ENCODE measurements at regions not wholly inside any gene's neighbourhood (a gene's known extent, or its start where the extent isn't known, plus 50 kb on each side); places are given as distances from the start of the nearest gene placed in this dataset.
"Not testable (repeated sequence)": the region's sequence is repeated elsewhere in the genome, so short reads cannot be mapped to it uniquely, and the experiment has no call there.

DNA sequence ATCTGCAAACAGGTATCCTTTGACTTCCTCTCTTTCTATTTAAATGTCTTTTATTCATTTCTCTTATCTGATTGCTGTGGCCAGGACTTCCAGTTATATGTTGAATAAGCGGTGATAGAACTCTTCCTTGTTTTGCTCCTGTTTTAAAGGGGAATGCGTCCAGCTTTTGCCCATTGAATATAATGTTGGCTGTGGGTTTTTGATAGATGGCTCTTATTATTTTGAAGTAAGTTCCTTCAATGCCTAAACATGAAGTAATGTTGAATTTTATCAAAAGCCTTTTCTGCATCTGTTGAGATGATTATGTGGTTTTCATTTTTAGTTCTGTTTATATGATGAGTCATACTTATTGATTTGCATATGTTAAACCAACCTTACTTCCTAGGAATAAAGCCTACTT is 300.5 kb upstream of the CTNND2 start:
- DNase-seq, result no peak
- in situ Hi-C loops (cut with MboI; ENCODE audit: low pct_unique_long_range_greater_than_20kb, low sequenced_read_pairs), result no loop called here

DNA sequence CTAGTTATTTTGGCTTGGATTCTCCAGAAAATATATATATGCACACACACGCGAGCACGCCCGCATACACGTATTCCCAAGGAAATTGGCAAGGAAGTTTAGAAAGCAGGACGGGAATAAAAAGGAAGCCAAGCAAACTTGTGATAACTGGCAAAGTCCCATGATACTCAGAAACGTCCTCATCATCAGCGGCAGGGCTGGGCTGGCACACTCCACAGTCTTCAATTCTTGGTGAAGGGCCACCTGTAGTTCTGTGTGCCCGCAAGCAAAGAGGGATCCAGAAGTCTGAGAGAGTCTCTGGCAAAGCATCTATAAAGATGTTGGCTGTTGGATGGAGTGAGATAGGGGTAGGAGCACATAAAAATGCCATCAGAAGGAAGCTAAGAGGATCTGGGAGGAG is 289.3 kb upstream of the CTNND2 start:
- DNase-seq, result no peak
- in situ Hi-C loops (cut with MboI; ENCODE audit: low pct_unique_long_range_greater_than_20kb, low sequenced_read_pairs), result no loop called here

- in situ Hi-C loops (cut with MboI; ENCODE audit: low pct_unique_long_range_greater_than_20kb, low sequenced_read_pairs), result no loop called here
- DNase-seq, result no peak
Observed at GRCh38 chr5:12183003-12183402, 278.8 kb upstream of the CTNND2 start.

DNA sequence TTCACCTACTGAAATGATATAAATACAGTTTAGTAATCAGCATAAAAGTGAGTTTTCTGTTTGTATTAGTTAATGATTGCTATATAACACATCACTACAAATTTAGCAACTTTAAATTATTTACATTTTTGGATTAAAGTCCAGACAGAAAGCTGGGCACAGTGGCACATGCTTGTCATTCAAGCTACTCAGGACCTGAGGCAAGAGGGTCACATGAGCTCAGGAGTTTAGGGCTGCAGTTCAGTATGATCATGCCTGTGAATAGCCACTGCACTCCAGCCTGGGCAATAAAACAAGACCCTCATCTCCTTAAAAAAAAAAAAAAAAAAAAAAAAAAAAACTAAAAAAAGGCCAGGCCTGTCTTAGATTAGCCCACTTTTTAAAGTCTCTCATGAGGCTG is 273.6 kb upstream of the CTNND2 start:
- DNase-seq, result no peak
- in situ Hi-C loops (cut with MboI; ENCODE audit: low pct_unique_long_range_greater_than_20kb, low sequenced_read_pairs), result no loop called here

GRCh38 chr5:12177225-12177624 is 273.0 kb upstream of the CTNND2 start:
- in situ Hi-C loops (cut with MboI; ENCODE audit: low pct_unique_long_range_greater_than_20kb, low sequenced_read_pairs), result no loop called here
- no peak for DNase-seq

DNA sequence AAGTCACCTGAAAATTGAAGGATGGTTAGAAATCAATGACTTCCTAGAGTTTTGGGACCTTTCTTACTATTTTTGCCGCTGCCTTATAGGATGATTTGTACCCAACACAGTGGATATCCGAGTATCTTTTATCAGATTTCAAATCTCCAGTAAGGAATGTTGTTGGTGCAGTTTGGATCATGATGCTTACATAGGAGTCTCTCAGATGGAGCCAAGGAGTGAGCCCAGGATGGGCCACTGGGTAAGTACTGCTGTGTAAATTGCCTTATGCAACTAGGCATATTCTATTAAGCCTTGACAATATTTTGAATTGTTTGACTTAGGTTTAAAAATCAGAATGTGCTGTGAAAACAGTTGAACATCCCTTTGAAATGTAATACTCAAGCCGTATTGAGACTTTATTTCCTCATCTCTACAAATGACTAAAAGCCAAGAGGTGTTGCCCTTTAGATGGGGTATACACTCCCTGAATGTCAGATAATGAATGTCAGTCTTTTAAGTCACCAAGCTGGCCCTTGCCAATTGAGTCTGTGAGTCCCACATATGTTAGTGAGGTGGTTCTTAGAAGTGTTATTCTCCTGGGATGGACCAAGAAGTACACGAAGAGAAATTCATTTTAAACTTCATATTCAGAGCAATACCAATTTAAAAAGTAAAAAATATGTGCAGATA is 271.8 kb upstream of the CTNND2 start:
- in situ Hi-C loops (cut with MboI; ENCODE audit: low pct_unique_long_range_greater_than_20kb, low sequenced_read_pairs), result no loop called here
- DNase-seq, result no peak

- in situ Hi-C loops (cut with MboI; ENCODE audit: low pct_unique_long_range_greater_than_20kb, low sequenced_read_pairs), result no loop called here
- no peak for DNase-seq
Observed at GRCh38 chr5:12174734-12175133, 270.5 kb upstream of the CTNND2 start.

GRCh38 chr5:12169536-12169935 is 265.3 kb upstream of the CTNND2 start:
- in situ Hi-C loops (cut with MboI; ENCODE audit: low pct_unique_long_range_greater_than_20kb, low sequenced_read_pairs), result no loop called here
- DNase-seq, result no peak

DNA sequence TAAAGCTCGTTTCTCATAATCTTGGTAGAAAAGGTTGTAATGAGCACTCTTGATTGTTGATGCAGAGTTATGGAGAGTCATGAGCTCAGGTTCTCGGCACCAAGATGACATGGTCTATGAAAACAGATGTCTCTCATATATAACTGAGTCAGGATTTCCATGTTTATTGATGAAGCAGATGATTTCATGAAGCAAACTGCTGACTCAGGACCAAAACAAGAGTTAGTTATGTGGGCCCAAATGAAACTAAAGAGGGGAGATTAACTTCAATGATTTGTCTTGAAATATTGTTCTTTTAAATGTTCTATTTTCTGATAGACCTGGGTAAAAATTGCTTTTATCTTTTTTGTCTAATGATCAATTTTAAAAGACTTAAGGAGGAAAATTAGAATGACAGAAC is 258.6 kb upstream of the CTNND2 start:
- DNase-seq, result no peak
- in situ Hi-C loops (cut with MboI; ENCODE audit: low pct_unique_long_range_greater_than_20kb, low sequenced_read_pairs), result no loop called here

- in situ Hi-C loops (cut with MboI; ENCODE audit: low pct_unique_long_range_greater_than_20kb, low sequenced_read_pairs), result no loop called here
- no peak for DNase-seq
Observed at GRCh38 chr5:12147513-12147912, 243.3 kb upstream of the CTNND2 start.

- no peak for DNase-seq
- in situ Hi-C loops (cut with MboI; ENCODE audit: low pct_unique_long_range_greater_than_20kb, low sequenced_read_pairs), result no loop called here
Observed at GRCh38 chr5:12141496-12141895, 237.2 kb upstream of the CTNND2 start.

- no peak for DNase-seq
- in situ Hi-C loops (cut with MboI; ENCODE audit: low pct_unique_long_range_greater_than_20kb, low sequenced_read_pairs), result no loop called here
Observed at GRCh38 chr5:12133520-12133919, 229.3 kb upstream of the CTNND2 start.

DNA sequence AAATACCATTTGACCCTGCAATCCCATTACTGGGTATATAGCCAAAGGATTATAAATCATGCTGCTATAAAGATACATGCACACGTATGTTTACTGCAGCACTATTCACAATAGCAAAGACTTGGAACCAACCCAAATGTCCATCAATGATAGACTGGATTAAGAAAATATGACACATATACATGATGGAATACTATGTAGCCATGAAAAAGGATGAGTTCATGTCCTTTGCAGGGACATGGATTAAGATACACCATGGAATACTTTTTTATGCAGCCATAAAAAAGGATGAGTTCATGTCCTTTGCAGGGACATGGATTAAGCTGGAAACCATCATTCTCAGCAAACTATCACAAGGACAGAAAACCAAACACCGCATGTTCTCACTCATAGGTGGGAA is 226.8 kb upstream of the CTNND2 start:
- in situ Hi-C loops (cut with MboI; ENCODE audit: low pct_unique_long_range_greater_than_20kb, low sequenced_read_pairs); DNase-seq: not testable (repeated sequence)

- in situ Hi-C loops (cut with MboI; ENCODE audit: low pct_unique_long_range_greater_than_20kb, low sequenced_read_pairs), result no loop called here
- DNase-seq, result no peak
Observed at GRCh38 chr5:12125895-12126294, 221.6 kb upstream of the CTNND2 start.

- in situ Hi-C loops (cut with MboI; ENCODE audit: low pct_unique_long_range_greater_than_20kb, low sequenced_read_pairs), result no loop called here
- no peak for DNase-seq
Observed at GRCh38 chr5:12119657-12120056, 215.4 kb upstream of the CTNND2 start.

GRCh38 chr5:12114075-12114474 is 209.8 kb upstream of the CTNND2 start:
- in situ Hi-C loops (cut with MboI; ENCODE audit: low pct_unique_long_range_greater_than_20kb, low sequenced_read_pairs), result no loop called here
- DNase-seq, result no peak

DNA sequence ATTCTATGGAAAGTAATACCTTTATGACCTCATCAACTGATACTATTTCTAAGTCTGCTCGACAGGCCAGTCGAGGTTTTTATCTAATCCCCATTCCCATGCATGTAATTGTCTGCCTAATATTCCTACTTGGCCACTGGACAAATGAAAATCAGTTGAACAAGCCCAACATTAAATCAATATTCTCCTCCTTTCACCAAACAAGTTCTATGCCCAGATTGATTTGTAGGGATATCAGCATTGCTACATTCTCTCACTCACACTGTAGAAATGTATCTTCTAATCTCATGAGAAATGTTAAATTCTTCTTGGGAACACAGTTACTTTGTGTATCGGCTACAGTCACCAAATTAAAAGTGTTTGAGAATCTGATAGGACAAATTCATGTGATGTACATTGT is 208.8 kb upstream of the CTNND2 start:
- no peak for DNase-seq
- in situ Hi-C loops (cut with MboI; ENCODE audit: low pct_unique_long_range_greater_than_20kb, low sequenced_read_pairs), result no loop called here

DNA sequence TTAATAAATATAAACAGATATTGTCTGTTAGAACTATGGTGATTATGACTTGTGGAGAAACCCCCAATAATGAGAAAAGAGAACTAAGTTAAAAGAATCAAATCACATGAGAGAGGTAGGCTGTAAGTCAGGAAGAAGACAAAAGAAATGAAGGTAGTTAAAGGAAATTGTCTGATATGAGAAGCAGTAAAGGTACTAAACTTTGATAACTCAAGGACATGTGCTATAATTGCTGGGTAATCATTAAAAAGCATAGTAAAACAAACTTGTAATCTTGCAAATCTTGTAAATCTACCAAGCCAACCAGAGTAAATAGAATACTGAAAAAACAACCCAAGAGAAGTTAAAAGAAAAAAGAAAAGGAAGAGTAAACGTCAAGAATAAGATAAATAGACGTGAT is 207.0 kb upstream of the CTNND2 start:
- in situ Hi-C loops (cut with MboI; ENCODE audit: low pct_unique_long_range_greater_than_20kb, low sequenced_read_pairs), result no loop called here
- DNase-seq, result no peak

GRCh38 chr5:12110629-12111028 is 206.4 kb upstream of the CTNND2 start:
- in situ Hi-C loops (cut with MboI; ENCODE audit: low pct_unique_long_range_greater_than_20kb, low sequenced_read_pairs), result no loop called here
- no peak for DNase-seq

DNA sequence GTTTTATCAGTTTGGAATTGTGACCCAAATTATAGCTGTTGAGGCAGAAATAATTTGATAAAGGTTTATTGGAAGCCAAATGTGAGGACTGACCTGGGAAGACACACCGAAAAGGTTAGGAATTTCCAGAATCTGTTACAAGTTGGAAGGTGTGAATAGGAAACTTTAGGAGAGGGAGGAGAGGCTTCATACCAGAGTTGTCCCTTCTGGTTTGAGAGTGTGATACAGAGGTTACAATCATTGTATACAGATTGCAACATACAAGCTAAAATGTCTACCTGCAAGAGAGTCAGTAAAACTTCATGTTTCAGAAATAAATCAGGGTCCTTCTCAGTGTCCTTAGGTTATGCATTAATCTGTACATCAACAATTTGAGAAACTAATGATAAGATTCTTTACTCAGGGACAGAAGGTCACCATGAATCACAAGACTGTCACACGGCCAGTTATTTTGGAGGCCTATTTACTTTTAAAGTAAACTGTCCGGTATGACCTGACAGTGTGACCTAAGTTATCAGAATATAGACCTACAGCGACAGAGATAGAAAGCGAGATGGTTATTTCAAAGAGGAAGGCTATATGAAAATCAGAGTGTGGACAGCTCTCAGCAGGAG is 204.9 kb upstream of the CTNND2 start:
- in situ Hi-C loops (cut with MboI; ENCODE audit: low pct_unique_long_range_greater_than_20kb, low sequenced_read_pairs), result no loop called here
- no peak for DNase-seq

DNA sequence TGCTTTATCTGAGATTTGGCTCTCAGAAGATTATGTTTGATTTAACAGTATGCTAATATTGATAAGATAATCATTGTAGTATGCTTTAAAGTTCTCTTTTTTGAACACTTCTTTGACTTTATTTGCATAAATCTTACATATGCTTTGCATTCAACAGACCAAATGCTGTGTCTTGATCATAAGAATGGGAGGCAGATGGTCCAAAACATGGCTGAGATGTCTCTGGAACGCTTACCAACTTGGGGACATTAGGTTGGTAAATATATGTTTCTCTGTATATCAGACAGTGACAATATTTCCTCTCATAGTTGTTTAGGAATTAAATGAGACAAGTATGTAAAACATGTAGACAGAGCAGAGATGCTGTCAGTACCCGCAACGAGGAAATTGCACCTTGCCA is 197.9 kb upstream of the CTNND2 start:
- in situ Hi-C loops (cut with MboI; ENCODE audit: low pct_unique_long_range_greater_than_20kb, low sequenced_read_pairs), result no loop called here
- no peak for DNase-seq

Data from KBM-7 (cell line).